Kidney (tissue), 13 donors: ENCODE measurements at regions not wholly inside any gene's neighbourhood (a gene's known extent, or its start where the extent isn't known, plus 50 kb on each side); places are given as distances from the start of the nearest gene placed in this dataset.
"Not testable (repeated sequence)": the region's sequence is repeated elsewhere in the genome, so short reads cannot be mapped to it uniquely, and the experiment has no call there.

Source experiments
- DNase-seq, 5 donors: peaks; one replicate each; pipeline ENCODE4 v3.0.0-alpha.2; 2013 to 2020
- FAIRE-seq: peaks from 2 replicates; lab custom pipeline; 2012; peaks lifted over from hg19 to GRCh38; lab: Jason Lieb, UNC
- H3K27ac ChIP-seq, 2 donors: one replicate each; pipeline ENCODE4 v1.7.0; 2013; ENCODE audit warnings: low read depth in 2 of 2, low read length in 2 of 2, inconsistent platforms in 1 of 2
- H3K27me3 ChIP-seq: one replicate; pipeline ENCODE4 v1.7.1; 2013; ENCODE audit warnings: low read length, inconsistent platforms; ENCODE audit not compliant: control insufficient read depth, insufficient read depth
- H3K36me3 ChIP-seq, 3 donors: one replicate each; pipeline versions ENCODE4 v1.7.0 to v1.7.1; 2013; ENCODE audit warnings: low read length in 3 of 3, control low read depth in 1 of 3, inconsistent platforms in 1 of 3; ENCODE audit not compliant: insufficient read depth in 3 of 3, control insufficient read depth in 2 of 3
- H3K4me1 ChIP-seq, 3 donors: one replicate each; pipeline versions ENCODE4 v1.7.0 to v1.7.1; 2013; ENCODE audit warnings: low read length in 3 of 3, inconsistent platforms in 1 of 3, low read depth in 1 of 3; ENCODE audit not compliant: control insufficient read depth in 2 of 3, insufficient read depth in 2 of 3
- H3K4me3 ChIP-seq, 3 donors: one replicate each; pipeline versions ENCODE4 v1.7.0 to v1.8.1; 2013; ENCODE audit warnings: low read length in 3 of 3, control low read depth in 1 of 3, inconsistent platforms in 1 of 3
- H3K9ac ChIP-seq, 3 donors: one replicate each; pipeline versions ENCODE4 v1.7.0 to v1.7.1; 2013; ENCODE audit warnings: low read length in 3 of 3, control low read depth in 1 of 3, inconsistent platforms in 1 of 3
- H3K9me3 ChIP-seq, 3 donors: one replicate each; pipeline versions ENCODE4 v1.7.0 to v1.7.1; 2013; ENCODE audit warnings: low read length in 3 of 3, control low read depth in 1 of 3, inconsistent platforms in 1 of 3; ENCODE audit not compliant: control insufficient read depth in 2 of 3, insufficient read depth in 1 of 3
- CTCF ChIP-seq: IDR thresholded peaks from 3 replicates; pipeline ENCODE4 v1.5.1; 2012; ENCODE audit warnings: mild to moderate bottlenecking, moderate library complexity, borderline replicate concordance; ENCODE audit not compliant: insufficient read depth; ENCODE audit errors: extremely low read depth
- intact Hi-C: fragments of 100-400 bp; cut with DNase I; formaldehyde crosslinking; loops from one replicate; pipeline ENCODE4 v1.11.1; 2022
- donor health status: control.
- donor health status: control.
- donor health status: control.
- donor health status: control.
- donor health status: control.
- donor health status: DM: yes; HTN: yes; CAD: no.
- donor health status: Normal renal cell carcinoma (clear cell type).

DNA sequence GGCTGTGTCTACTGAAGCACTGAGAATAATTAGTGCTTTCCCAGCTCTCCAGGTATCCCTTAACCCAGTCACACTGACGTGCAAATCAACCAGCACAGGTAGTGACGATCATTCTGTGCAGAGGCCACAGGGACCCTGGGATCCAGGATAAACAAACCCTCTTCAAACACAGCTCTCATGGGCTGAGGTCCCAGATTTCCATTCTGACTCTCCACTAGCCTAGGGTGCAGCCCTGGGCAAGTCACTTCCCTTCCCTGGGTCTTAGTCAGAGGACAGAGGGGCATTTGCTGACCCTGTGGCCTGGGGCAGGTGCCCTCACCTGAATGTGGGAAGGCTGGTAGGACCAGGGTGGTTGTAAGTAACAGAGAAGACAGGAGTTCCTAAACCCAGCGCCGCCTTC lies 724.7 kb downstream of the MATN1 start:
- DNase-seq, result no peak
- no peak overlapping the region for H3K9ac ChIP-seq
- FAIRE-seq, result no peak
- H3K27ac ChIP-seq, result no peak overlapping the region
- no peak for TF ChIP-seq CTCF
- H3K4me3 ChIP-seq, result no peak overlapping the region
- no peaks in the 10 kb centered on the region for H3K27me3 ChIP-seq
- intact Hi-C loops, result no loop called here
- no peaks in the 10 kb centered on the region for H3K36me3 ChIP-seq
- H3K9me3 ChIP-seq, result no peaks in the 10 kb centered on the region
- no peaks in the 10 kb centered on the region for H3K4me1 ChIP-seq

DNA sequence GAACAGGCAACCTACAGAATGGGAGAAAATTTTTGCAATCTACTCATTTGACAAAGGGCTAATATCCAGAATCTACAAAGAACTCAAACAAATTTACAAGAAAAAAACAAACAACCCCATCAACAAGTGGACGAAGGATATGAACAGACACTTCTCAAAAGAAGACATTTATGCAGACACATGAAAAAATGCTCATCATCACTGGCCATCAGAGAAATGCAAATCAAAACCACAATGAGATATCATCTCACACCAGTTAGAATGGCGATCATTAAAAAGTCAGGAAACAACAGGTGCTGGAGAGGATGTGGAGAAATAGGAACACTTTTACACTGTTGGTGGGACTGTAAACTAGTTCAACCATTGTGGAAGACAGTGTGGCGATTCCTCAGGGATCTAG lies 725.6 kb downstream of the MATN1 start:
- H3K4me3 ChIP-seq, H3K36me3 ChIP-seq, DNase-seq, H3K9ac ChIP-seq, intact Hi-C loops, H3K27me3 ChIP-seq, FAIRE-seq, H3K27ac ChIP-seq, H3K9me3 ChIP-seq, H3K4me1 ChIP-seq: not testable (repeated sequence)

DNA sequence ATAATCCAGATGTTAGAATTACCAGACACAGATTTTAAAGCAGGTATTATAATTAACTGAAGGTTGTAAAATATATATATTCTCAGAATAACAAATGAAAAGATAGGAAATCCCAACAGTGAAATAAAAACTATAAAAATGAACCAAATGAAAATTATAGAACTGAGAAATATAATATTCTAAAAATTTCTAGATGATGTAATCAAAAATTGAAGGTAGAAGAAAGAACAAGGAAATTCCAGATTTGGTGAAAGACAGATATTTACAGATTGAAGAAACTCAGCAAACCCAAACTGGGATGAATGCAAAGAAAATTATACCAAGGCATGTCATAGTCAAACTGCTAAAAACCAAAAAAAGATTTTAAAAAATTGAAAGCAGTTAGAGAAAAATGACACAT lies 729.4 kb downstream of the MATN1 start:
- DNase-seq (no peak), FAIRE-seq (no peak)
- no peaks in the 10 kb centered on the region for H3K4me1 ChIP-seq
- no peaks in the 10 kb centered on the region for H3K36me3 ChIP-seq
- H3K27me3 ChIP-seq, result no peaks in the 10 kb centered on the region
- no peak for TF ChIP-seq CTCF
- H3K27ac ChIP-seq, result no peak overlapping the region
- peaks cover 0 to 9% (median 0%) of the 10 kb centered on the region in 3 donors for H3K9me3 ChIP-seq
- H3K4me3 ChIP-seq, result no peak overlapping the region
- H3K9ac ChIP-seq, result no peak overlapping the region
- intact Hi-C loops, result no loop called here

GRCh38 chr1:29991815-29992214 lies 731.6 kb downstream of the MATN1 start:
- H3K9ac ChIP-seq, result no peak overlapping the region
- no peak overlapping the region for H3K4me3 ChIP-seq
- H3K27me3 ChIP-seq, result no peaks in the 10 kb centered on the region
- no peak for DNase-seq
- no peak overlapping the region for H3K27ac ChIP-seq
- intact Hi-C loops, result no loop called here
- no peaks in the 10 kb centered on the region for H3K4me1 ChIP-seq
- H3K36me3 ChIP-seq, result no peaks in the 10 kb centered on the region
- TF ChIP-seq CTCF, result no peak
- peaks cover 0 to 9% (median 0%) of the 10 kb centered on the region in 3 donors for H3K9me3 ChIP-seq
- no peak for FAIRE-seq
